DMS114 treated with DMSO at 0.1 percent for 48 hours (cell line): ENCODE measurements at regions not wholly inside any gene's neighbourhood (a gene's known extent, or its start where the extent isn't known, plus 50 kb on each side); places are given as distances from the start of the nearest gene placed in this dataset.

Experiments used
- DNase-seq: peaks from one replicate; lab custom pipeline; 2025; ENCODE audit not compliant: unreplicated experiment; lab: John Stamatoyannopoulos, UW

- DNase-seq: no peak
Measured at GRCh38 chr9:120221844-120222243, 358.1 kb downstream of the CDK5RAP2 start.

GRCh38 chr9:120214332-120214731, 365.6 kb downstream of the CDK5RAP2 start:
- no peak for DNase-seq

- DNase-seq: no peak
Measured at GRCh38 chr9:120212853-120213200, 367.1 kb downstream of the CDK5RAP2 start.

- no peak for DNase-seq
Measured at GRCh38 chr9:120212153-120212852, 367.7 kb downstream of the CDK5RAP2 start.

GRCh38 chr9:120210274-120210673, 369.7 kb downstream of the CDK5RAP2 start:
- DNase-seq: no peak

GRCh38 chr9:120202856-120203654, 376.9 kb downstream of the CDK5RAP2 start:
- DNase-seq: no peak

- no peak for DNase-seq
Measured at GRCh38 chr9:120198027-120198426, 381.9 kb downstream of the CDK5RAP2 start.

- no peak for DNase-seq
Measured at GRCh38 chr9:120197605-120198004, 382.4 kb downstream of the CDK5RAP2 start.

- DNase-seq: no peak
Measured at GRCh38 chr9:120191141-120191540, 388.8 kb downstream of the CDK5RAP2 start.

- DNase-seq: no peak
Measured at GRCh38 chr9:120187758-120188157, 392.2 kb downstream of the CDK5RAP2 start.

- no peak for DNase-seq
Measured at GRCh38 chr9:120186276-120186675, 393.7 kb downstream of the CDK5RAP2 start.

- no peak for DNase-seq
Measured at GRCh38 chr9:120184266-120184665, 395.7 kb downstream of the CDK5RAP2 start.

- DNase-seq: no peak
Measured at GRCh38 chr9:120183615-120184014, 396.4 kb downstream of the CDK5RAP2 start.

- DNase-seq: no peak
Measured at GRCh38 chr9:120182011-120182410, 398.0 kb downstream of the CDK5RAP2 start.

- no peak for DNase-seq
Measured at GRCh38 chr9:120177121-120177520, 402.8 kb downstream of the CDK5RAP2 start.

- no peak for DNase-seq
Measured at GRCh38 chr9:120175031-120175430, 404.9 kb downstream of the CDK5RAP2 start.

- DNase-seq: no peak
Measured at GRCh38 chr9:120161776-120162175, 418.2 kb downstream of the CDK5RAP2 start.

GRCh38 chr9:120158221-120158620, 421.7 kb downstream of the CDK5RAP2 start:
- no peak for DNase-seq

GRCh38 chr9:120156376-120156775, 423.6 kb downstream of the CDK5RAP2 start:
- DNase-seq: no peak

GRCh38 chr9:120153258-120153657, 426.7 kb downstream of the CDK5RAP2 start:
- DNase-seq: no peak

- no peak for DNase-seq
Measured at GRCh38 chr9:120152295-120152694, 427.7 kb downstream of the CDK5RAP2 start.

- no peak for DNase-seq
Measured at GRCh38 chr9:120151806-120152205, 428.2 kb downstream of the CDK5RAP2 start.

- no peak for DNase-seq
Measured at GRCh38 chr9:120151149-120151548, 428.8 kb downstream of the CDK5RAP2 start.
